GM18498 (cell line): ENCODE measurements at regions not wholly inside any gene's neighbourhood (a gene's known extent, or its start where the extent isn't known, plus 50 kb on each side); places are given as distances from the start of the nearest gene placed in this dataset.
"Not testable (repeated sequence)": the region's sequence is repeated elsewhere in the genome, so short reads cannot be mapped to it uniquely, and the experiment has no call there.

ENCODE experiments used
- ATAC-seq: cut with Tn5 transposase; IDR thresholded peaks from one replicate; pipeline ENCODE4 v1.9.1; 2021; ENCODE audit warnings: mild to moderate bottlenecking, moderate library complexity; ENCODE audit not compliant: unreplicated experiment

- ATAC-seq, result no peak
Observed at GRCh38 chr7:23887660-23888059, 177.6 kb downstream of the STK31 start.

GRCh38 chr7:23888958-23889357, 178.9 kb downstream of the STK31 start:
- no peak for ATAC-seq

GRCh38 chr7:23889566-23889965, 179.5 kb downstream of the STK31 start:
- ATAC-seq, result no peak

- no peak for ATAC-seq
Observed at GRCh38 chr7:23892019-23892418, 182.0 kb downstream of the STK31 start.

GRCh38 chr7:23893176-23893941, 183.3 kb downstream of the STK31 start:
- no peak for ATAC-seq

GRCh38 chr7:23893942-23894891, 184.2 kb downstream of the STK31 start:
- ATAC-seq, result no peak

GRCh38 chr7:23894892-23895569, 185.0 kb downstream of the STK31 start:
- no peak for ATAC-seq

GRCh38 chr7:23895666-23896096, 185.7 kb downstream of the STK31 start:
- ATAC-seq, result no peak

- ATAC-seq, result no peak
Observed at GRCh38 chr7:23898619-23899018, 188.6 kb downstream of the STK31 start.

- not testable (repeated sequence) for ATAC-seq
Observed at GRCh38 chr7:23904901-23905300, 194.9 kb downstream of the STK31 start.

GRCh38 chr7:23907012-23907411, 197.0 kb downstream of the STK31 start:
- no peak for ATAC-seq

- ATAC-seq, result no peak
Observed at GRCh38 chr7:23909426-23909825, 199.4 kb downstream of the STK31 start.

GRCh38 chr7:23912065-23912464, 202.0 kb downstream of the STK31 start:
- no peak for ATAC-seq

GRCh38 chr7:23913016-23913415, 203.0 kb downstream of the STK31 start:
- no peak for ATAC-seq

- ATAC-seq, result no peak
Observed at GRCh38 chr7:23915236-23915635, 205.2 kb downstream of the STK31 start.

- no peak for ATAC-seq
Observed at GRCh38 chr7:23918286-23918685, 208.3 kb downstream of the STK31 start.

GRCh38 chr7:23918856-23919255, 208.8 kb downstream of the STK31 start:
- ATAC-seq, result no peak

GRCh38 chr7:23925088-23925487, 215.1 kb downstream of the STK31 start:
- no peak for ATAC-seq

GRCh38 chr7:23927709-23928417, 217.8 kb downstream of the STK31 start:
- no peak for ATAC-seq

GRCh38 chr7:23928418-23928775, 218.4 kb downstream of the STK31 start:
- no peak for ATAC-seq

- no peak for ATAC-seq
Observed at GRCh38 chr7:23930312-23930711, 220.3 kb downstream of the STK31 start.
